ENCODE measurements at regions not wholly inside any gene's neighbourhood (a gene's known extent, or its start where the extent isn't known, plus 50 kb on each side); places are given as distances from the start of the nearest gene placed in this dataset.
"Not testable (repeated sequence)": the region's sequence is repeated elsewhere in the genome, so short reads cannot be mapped to it uniquely, and the experiment has no call there.

DNA sequence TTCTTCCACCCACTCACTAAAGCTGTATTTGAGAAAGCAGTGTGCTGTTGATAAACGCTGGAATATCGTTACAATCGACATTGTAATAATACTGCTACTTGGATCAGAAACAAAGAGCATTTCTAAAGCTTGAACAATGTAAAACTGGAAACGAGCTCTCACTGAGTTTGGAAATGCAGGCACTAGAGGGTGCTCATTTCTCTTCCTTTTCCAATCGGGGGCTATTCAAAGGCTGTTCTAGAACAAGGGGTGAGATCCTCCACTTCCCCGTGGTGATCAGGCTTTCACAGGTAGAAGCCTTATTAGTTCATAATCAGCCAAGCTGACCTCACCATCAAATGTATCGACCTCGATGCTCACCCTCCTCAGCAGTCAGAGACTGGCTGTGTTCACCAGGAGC is 245.3 kb upstream of the PRSS1 start:
- TF ChIP-seq, protein P1, sequence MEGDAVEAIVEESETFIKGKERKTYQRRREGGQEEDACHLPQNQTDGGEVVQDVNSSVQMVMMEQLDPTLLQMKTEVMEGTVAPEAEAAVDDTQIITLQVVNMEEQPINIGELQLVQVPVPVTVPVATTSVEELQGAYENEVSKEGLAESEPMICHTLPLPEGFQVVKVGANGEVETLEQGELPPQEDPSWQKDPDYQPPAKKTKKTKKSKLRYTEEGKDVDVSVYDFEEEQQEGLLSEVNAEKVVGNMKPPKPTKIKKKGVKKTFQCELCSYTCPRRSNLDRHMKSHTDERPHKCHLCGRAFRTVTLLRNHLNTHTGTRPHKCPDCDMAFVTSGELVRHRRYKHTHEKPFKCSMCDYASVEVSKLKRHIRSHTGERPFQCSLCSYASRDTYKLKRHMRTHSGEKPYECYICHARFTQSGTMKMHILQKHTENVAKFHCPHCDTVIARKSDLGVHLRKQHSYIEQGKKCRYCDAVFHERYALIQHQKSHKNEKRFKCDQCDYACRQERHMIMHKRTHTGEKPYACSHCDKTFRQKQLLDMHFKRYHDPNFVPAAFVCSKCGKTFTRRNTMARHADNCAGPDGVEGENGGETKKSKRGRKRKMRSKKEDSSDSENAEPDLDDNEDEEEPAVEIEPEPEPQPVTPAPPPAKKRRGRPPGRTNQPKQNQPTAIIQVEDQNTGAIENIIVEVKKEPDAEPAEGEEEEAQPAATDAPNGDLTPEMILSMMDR (IDR thresholded peaks at IDR 0.05), result not testable (repeated sequence)
- TF ChIP-seq POLR2AphosphoS5 (IDR thresholded peaks at IDR 0.05), result not testable (repeated sequence)

All from breast epithelium (tissue), 3 donors.